HepG2 (cell line): ENCODE measurements at regions not wholly inside any gene's neighbourhood (a gene's known extent, or its start where the extent isn't known, plus 50 kb on each side); places are given as distances from the start of the nearest gene placed in this dataset.
A peak's percentile ranks its signal among the peaks of the same experiment; 100 is the strongest.

Experiments
- ATAC-seq: fragments of 200-7000 bp; cut with Tn5 transposase; 3 replicates; pipeline ENCODE4 v1.9.1; 2020; ENCODE audit warnings: mild to moderate bottlenecking, moderate library complexity
- BruUV-seq: library from RNA; stranded (reverse); fragments of 400-500 nt; replicated peaks from 2 replicates; lab custom pipeline; 2021; lab: Mats Ljungman, UMichigan
- CTCF ChIA-PET: fragments of 300-600 bp; formaldehyde crosslinking; extraction: SDS; loops from one replicate; lab custom pipeline; 2021; ENCODE audit warnings: low total read pairs, inconsistent platforms, low intra/inter-chr PET ratio; lab: Yijun Ruan, JAX
- POLR2A ChIA-PET: fragments of 350-600 bp; sonication (Branson Sonifier 250); formaldehyde crosslinking; loops from one replicate; lab custom pipeline; 2020; ENCODE audit warnings: antibody characterized with exemption, inconsistent platforms; lab: Yijun Ruan, JAX
- DNase-seq: peaks from one replicate; pipeline ENCODE4 v3.0.0-alpha.2; 2015; ENCODE audit warnings: low spot score
- FAIRE-seq: peaks from 3 replicates; lab custom pipeline; 2011; peaks lifted over from hg19 to GRCh38; lab: Jason Lieb, UNC
- H2AFZ ChIP-seq: one replicate; pipeline ENCODE4 v1.6.1; 2011; ENCODE audit warnings: low read length, inconsistent platforms
- H3K27ac ChIP-seq: fragments of 300-600 bp; 3 replicates; pipeline ENCODE4 v1.8.0; 2011; ENCODE audit warnings: mixed run types, mild to moderate bottlenecking, mixed read lengths, low read length, inconsistent platforms; ENCODE audit not compliant: insufficient read depth; ENCODE audit errors: extremely low read length
- H3K27me3 ChIP-seq, 2 experiments: fragments of 200-600 bp in 1 of 2; 2 replicates in 1 of 2; 3 replicates in 1 of 2; pipeline versions ENCODE4 v1.6.0 to v1.8.0; 2011; ENCODE audit warnings: low read length in 2 of 2, mild to moderate bottlenecking in 2 of 2, moderate library complexity in 2 of 2, inconsistent platforms in 1 of 2; ENCODE audit not compliant: insufficient read depth in 2 of 2, control insufficient read depth in 1 of 2
- H3K36me3 ChIP-seq, 2 experiments: fragments of 200-600 bp in 1 of 2; replicated peaks in 1 of 2; 2 replicates in 1 of 2; 3 replicates in 1 of 2; pipeline versions ENCODE4 v1.5.1 to v1.8.0; 2011; ENCODE audit warnings: low read length in 2 of 2, inconsistent platforms in 1 of 2; ENCODE audit not compliant: insufficient read depth in 2 of 2, control insufficient read depth in 1 of 2
- H3K4me1 ChIP-seq: 2 replicates; pipeline ENCODE4 v1.5.1; 2012; ENCODE audit warnings: low read length, inconsistent platforms; ENCODE audit not compliant: insufficient read depth
- H3K4me2 ChIP-seq: 2 replicates; pipeline ENCODE4 v1.6.0; 2011; ENCODE audit warnings: low read depth, low read length, inconsistent platforms
- H3K4me3 ChIP-seq, 3 experiments: fragments of 200-600 bp in 1 of 3; sonication (generic), shearing (Covaris generic) in 1 of 3; replicated peaks in 1 of 3; 2 replicates each; pipeline ENCODE4 v1.5.1; 2011 to 2016; ENCODE audit warnings: low read length in 3 of 3, inconsistent platforms in 2 of 3, low read depth in 2 of 3, mild to moderate bottlenecking in 2 of 3, control low read depth in 1 of 3, mixed read lengths in 1 of 3; ENCODE audit not compliant: insufficient read depth in 1 of 3
- H3K79me2 ChIP-seq: one replicate; pipeline ENCODE4 v1.6.1; 2011; ENCODE audit warnings: low read length, inconsistent platforms; ENCODE audit not compliant: insufficient read depth
- H3K9ac ChIP-seq: 2 replicates; pipeline ENCODE4 v1.6.0; 2011; ENCODE audit warnings: mild to moderate bottlenecking, low read depth, low read length, inconsistent platforms; ENCODE audit not compliant: insufficient read depth
- H3K9me3 ChIP-seq: 2 replicates; pipeline ENCODE4 v1.5.1; 2012; ENCODE audit warnings: mild to moderate bottlenecking, low read length
- H4K20me1 ChIP-seq: 2 replicates; pipeline ENCODE4 v1.6.0; 2011; ENCODE audit warnings: inconsistent platforms, mild to moderate bottlenecking, low read length, moderate library complexity; ENCODE audit not compliant: insufficient read depth
- FOXA1 ChIP-seq, 2 experiments: fragments of 450-650 bp in 1 of 2; sonication (generic) in 1 of 2; formaldehyde crosslinking in 1 of 2; IDR thresholded peaks; 2 replicates each; pipeline versions ENCODE4 v1.4.0 to v1.6.1; 2016 to 2020; ENCODE audit warnings: missing genetic modification reagents in 1 of 2
- GTF3A ChIP-seq: sonication (generic); formaldehyde crosslinking; conservative IDR thresholded peaks from 2 replicates; pipeline ENCODE4 v1.4.0; 2020; ENCODE audit warnings: mild to moderate bottlenecking, missing genetic modification reagents
- KLF15 ChIP-seq: sonication (generic); formaldehyde crosslinking; IDR thresholded peaks from 2 replicates; pipeline ENCODE4 v1.8.1; 2023; ENCODE audit warnings: borderline replicate concordance, mild to moderate bottlenecking, inconsistent platforms, missing genetic modification reagents, mixed read lengths
- KMT2A ChIP-seq: sonication (generic); formaldehyde crosslinking; IDR thresholded peaks from 2 replicates; pipeline ENCODE4 v1.4.0; 2020; ENCODE audit warnings: missing genetic modification reagents
- SIX4 ChIP-seq: sonication (generic); formaldehyde crosslinking; IDR thresholded peaks from 2 replicates; pipeline ENCODE4 v1.4.0; 2020; ENCODE audit warnings: missing genetic modification reagents
- WGBS: methylation state at CpG from one replicate; pipeline ENCODE4 v1.1.6; 2017; ENCODE audit warnings: low lambda C conversion rate; 5-methylcytosine and 5-hydroxymethylcytosine counted together
- in situ Hi-C: cut with HindIII; loops from 2 replicates; pipeline ENCODE4 v1.10.0; 2017; ENCODE audit warnings: low pct_unique_long_range_greater_than_20kb; ENCODE audit not compliant: extremely low pct_ligation_motif_present
- intact Hi-C: fragments of 100-400 bp; cut with micrococcal nuclease; formaldehyde crosslinking; loops from one replicate; pipeline ENCODE4 v1.10.0; 2022; ENCODE audit not compliant: unreplicated experiment
- TF ChIP-seq, protein P1 (sequence below): sonication (generic); formaldehyde crosslinking; IDR thresholded peaks from 2 replicates; pipeline ENCODE4 v1.4.0; 2020; ENCODE audit warnings: missing genetic modification reagents

DNA sequence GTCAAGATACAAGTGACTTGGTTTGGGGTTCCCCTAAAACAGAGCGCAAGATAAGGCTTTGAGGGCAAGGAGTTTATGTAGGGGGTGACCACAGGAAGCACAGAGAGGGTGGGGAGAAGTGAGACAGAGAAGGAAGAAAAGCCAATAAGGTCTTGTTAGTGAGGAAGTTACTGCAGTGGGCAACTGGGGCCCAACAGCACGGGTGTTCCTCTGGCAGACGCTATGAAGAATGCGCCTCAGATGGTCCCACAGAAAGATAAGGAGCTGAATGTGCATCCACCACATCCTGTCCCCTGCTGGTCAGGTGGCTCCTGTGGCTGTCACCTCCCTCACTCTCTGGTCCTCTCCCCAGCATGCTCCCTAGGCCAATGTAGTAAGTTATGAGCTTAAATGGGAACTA, 333.5 kb downstream of the TSHZ3 start:
- ATAC-seq, result no peak
- CTCF ChIA-PET, result no interaction called here
- no peak for DNase-seq
- BruUV-seq, result no TSS peak
- no peak overlapping the region for H2AFZ ChIP-seq
- 8% methylated on average over 4 of the region's 4 CpGs for WGBS
- H3K27me3 ChIP-seq, result no peaks in the 10 kb centered on the region
- no peak overlapping the region for H3K27ac ChIP-seq
- TF ChIP-seq GTF3A (CRISPR knock-in tag) (no peak), KLF15 (CRISPR knock-in tag) (no peak), KMT2A (no peak)
- TF ChIP-seq, protein P1, sequence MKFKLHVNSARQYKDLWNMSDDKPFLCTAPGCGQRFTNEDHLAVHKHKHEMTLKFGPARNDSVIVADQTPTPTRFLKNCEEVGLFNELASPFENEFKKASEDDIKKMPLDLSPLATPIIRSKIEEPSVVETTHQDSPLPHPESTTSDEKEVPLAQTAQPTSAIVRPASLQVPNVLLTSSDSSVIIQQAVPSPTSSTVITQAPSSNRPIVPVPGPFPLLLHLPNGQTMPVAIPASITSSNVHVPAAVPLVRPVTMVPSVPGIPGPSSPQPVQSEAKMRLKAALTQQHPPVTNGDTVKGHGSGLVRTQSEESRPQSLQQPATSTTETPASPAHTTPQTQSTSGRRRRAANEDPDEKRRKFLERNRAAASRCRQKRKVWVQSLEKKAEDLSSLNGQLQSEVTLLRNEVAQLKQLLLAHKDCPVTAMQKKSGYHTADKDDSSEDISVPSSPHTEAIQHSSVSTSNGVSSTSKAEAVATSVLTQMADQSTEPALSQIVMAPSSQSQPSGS (CRISPR knock-in tag), result no peak
- TF ChIP-seq, all 625 proteins: peak for 0
- POLR2A ChIA-PET, result no interaction called here
- Histone ChIP-seq H3K4me2 (no peak overlapping the region), H3K36me3 (no peaks in the 10 kb centered on the region), H3K79me2 (no peaks in the 10 kb centered on the region), H3K4me3 (no peak overlapping the region), H3K9ac (no peak overlapping the region), H4K20me1 (no peaks in the 10 kb centered on the region), H3K9me3 (peaks cover 93% of the 10 kb centered on the region), H3K4me1 (no peaks in the 10 kb centered on the region)
- in situ Hi-C loops, result no loop called here
- intact Hi-C loops, result no loop called here
- FAIRE-seq, result no peak

DNA sequence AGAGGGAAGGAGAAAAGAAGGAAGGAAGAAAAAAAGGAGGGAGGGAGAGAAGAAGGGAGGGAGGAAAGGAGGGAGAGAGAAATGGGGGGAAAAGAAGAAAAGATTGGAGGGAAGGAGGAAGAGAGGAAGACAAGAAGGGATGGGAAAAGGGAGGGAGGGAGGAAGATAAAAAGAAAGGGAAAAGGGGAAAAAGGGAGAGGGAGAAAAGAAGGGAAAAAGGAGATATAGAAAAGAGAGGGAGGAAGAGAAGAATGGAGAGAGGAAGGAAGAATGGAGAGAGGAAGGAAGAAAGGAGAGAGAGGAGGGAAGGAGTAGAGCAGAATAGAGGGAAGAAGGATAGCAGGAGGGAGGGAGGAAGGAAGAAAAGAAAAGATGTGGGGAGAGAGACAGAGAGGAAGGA, 334.6 kb downstream of the TSHZ3 start:
- ATAC-seq (no peak), DNase-seq (no peak), FAIRE-seq (no peak)
- Histone ChIP-seq H3K4me3 (no peak overlapping the region), H3K36me3 (no peaks in the 10 kb centered on the region), H4K20me1 (no peaks in the 10 kb centered on the region)
- intact Hi-C loops, result no loop called here
- BruUV-seq, result no TSS peak
- POLR2A ChIA-PET, result no interaction called here
- TF ChIP-seq FOXA1 (IDR thresholded peaks at IDR 0.05) (0 out of 2 replicates have a peak, but pooled peaks have one; percentile 33), FOXA1 (CRISPR knock-in tag; IDR thresholded peaks at IDR 0.05) (no peak), SIX4 (no peak)
- TF ChIP-seq, all 625 proteins: peak for 1
- in situ Hi-C loops, result no loop called here
- no peaks in the 10 kb centered on the region for H3K79me2 ChIP-seq
- H3K9ac ChIP-seq, result no peak overlapping the region
- no peak overlapping the region for H2AFZ ChIP-seq
- H3K27ac ChIP-seq, result no peak overlapping the region
- CTCF ChIA-PET, result no interaction called here
- H3K4me1 ChIP-seq, result no peaks in the 10 kb centered on the region
- H3K4me2 ChIP-seq, result no peak overlapping the region
- peaks cover 93% of the 10 kb centered on the region for H3K9me3 ChIP-seq
- no peaks in the 10 kb centered on the region for H3K27me3 ChIP-seq
